GM10266 (cell line): ENCODE measurements at regions not wholly inside any gene's neighbourhood (a gene's known extent, or its start where the extent isn't known, plus 50 kb on each side); places are given as distances from the start of the nearest gene placed in this dataset.

Experiments used
- DNase-seq: peaks from one replicate; pipeline ENCODE4 v3.0.0; 2012; ENCODE audit errors: extremely low spot score
- TF ChIP-seq, protein P1 (sequence below): IDR thresholded peaks from 2 replicates; pipeline ENCODE4 v1.5.1; 2012; ENCODE audit warnings: mild to moderate bottlenecking, low read depth; ENCODE audit not compliant: control insufficient read depth, insufficient read depth; ENCODE audit errors: missing control alignments

DNA sequence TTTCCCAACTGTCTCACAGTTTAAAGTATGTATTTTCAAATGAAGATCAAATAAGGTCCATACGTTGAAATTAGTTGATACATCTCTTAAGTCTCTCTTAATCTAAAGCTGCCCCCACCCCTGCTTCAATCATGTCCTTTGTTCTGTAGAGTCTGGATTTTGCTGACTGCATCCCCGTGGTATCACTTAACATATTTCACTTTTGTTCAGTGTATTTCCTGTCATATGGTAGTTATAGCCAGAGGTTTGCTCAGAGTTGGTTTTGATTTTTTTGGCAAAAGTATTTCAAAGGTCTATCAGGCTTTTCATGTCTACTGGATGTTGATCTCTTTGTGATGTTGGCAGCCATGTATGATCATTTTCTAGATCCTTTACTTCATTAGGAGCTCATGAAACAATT, 54.4 kb upstream of the ARID5B start:
- TF ChIP-seq, protein P1, sequence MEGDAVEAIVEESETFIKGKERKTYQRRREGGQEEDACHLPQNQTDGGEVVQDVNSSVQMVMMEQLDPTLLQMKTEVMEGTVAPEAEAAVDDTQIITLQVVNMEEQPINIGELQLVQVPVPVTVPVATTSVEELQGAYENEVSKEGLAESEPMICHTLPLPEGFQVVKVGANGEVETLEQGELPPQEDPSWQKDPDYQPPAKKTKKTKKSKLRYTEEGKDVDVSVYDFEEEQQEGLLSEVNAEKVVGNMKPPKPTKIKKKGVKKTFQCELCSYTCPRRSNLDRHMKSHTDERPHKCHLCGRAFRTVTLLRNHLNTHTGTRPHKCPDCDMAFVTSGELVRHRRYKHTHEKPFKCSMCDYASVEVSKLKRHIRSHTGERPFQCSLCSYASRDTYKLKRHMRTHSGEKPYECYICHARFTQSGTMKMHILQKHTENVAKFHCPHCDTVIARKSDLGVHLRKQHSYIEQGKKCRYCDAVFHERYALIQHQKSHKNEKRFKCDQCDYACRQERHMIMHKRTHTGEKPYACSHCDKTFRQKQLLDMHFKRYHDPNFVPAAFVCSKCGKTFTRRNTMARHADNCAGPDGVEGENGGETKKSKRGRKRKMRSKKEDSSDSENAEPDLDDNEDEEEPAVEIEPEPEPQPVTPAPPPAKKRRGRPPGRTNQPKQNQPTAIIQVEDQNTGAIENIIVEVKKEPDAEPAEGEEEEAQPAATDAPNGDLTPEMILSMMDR: no peak
- DNase-seq: no peak

DNA sequence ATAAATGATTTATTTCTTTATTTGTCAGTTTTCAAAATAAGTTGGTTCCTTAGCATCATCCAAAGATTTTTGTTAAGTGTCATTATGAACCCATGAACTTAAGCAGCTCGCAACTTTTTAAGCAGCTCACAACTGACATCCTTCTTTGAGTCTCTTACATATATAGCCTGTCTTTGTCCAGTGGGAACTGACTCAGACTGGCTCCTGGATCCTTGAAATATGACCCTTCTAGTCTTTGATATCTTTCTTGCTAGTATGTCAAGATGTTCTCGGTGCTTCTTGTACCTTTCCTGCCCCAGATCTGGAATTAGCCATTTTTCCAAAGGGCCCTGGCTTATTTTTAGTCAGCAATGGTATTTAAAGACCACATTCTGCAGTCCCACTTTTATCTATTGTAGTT, 53.9 kb upstream of the ARID5B start:
- DNase-seq: no peak
- TF ChIP-seq, protein P1: no peak

DNA sequence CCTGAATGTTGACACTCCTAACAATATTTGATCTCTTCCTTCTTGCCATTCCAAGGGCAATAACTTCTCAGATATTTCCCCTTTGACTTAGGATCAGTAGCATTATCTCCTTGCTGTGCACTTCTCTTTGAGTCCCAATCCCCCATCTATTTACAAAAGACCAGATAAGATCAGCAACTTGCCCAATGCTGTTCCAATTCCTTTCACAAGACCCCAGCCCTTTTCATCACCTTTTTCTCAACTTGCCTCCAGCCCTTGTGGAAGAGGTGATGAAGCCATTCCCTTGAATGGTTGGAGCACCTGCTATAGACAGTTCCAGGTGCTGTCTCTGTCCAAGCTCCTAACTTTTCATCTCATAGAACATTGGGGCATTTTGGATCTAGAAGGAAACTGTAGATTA, 51.1 kb upstream of the ARID5B start:
- no peak for DNase-seq
- TF ChIP-seq, protein P1: no peak
